ENCODE measurements at regions not wholly inside any gene's neighbourhood (a gene's known extent, or its start where the extent isn't known, plus 50 kb on each side); places are given as distances from the start of the nearest gene placed in this dataset.

- TF ChIP-seq CTCF (IDR thresholded peaks at IDR 0.05; ENCODE audit: control insufficient read depth, extremely low read depth, insufficient read depth): no peak
- H3K4me3 ChIP-seq (ENCODE audit: low read depth, low read length): no peak overlapping the region
- no peak for DNase-seq (ENCODE audit: low read depth)
Observed at GRCh38 chr9:87111010-87111409, 163.7 kb upstream of the GAS1 start.

- no peak for TF ChIP-seq CTCF (IDR thresholded peaks at IDR 0.05; ENCODE audit: control insufficient read depth, extremely low read depth, insufficient read depth)
- DNase-seq (ENCODE audit: low read depth): no peak
- no peak overlapping the region for H3K4me3 ChIP-seq (ENCODE audit: low read depth, low read length)
Observed at GRCh38 chr9:87112656-87113055, 165.3 kb upstream of the GAS1 start.

GRCh38 chr9:87113874-87114273 lies 166.6 kb upstream of the GAS1 start:
- TF ChIP-seq CTCF (IDR thresholded peaks at IDR 0.05; ENCODE audit: control insufficient read depth, extremely low read depth, insufficient read depth): peak; percentile 37
- no peak overlapping the region for H3K4me3 ChIP-seq (ENCODE audit: low read depth, low read length)
- no peak for DNase-seq (ENCODE audit: low read depth)

GRCh38 chr9:87115785-87116184 lies 168.5 kb upstream of the GAS1 start:
- DNase-seq (ENCODE audit: low read depth): no peak
- no peak overlapping the region for H3K4me3 ChIP-seq (ENCODE audit: low read depth, low read length)
- TF ChIP-seq CTCF (IDR thresholded peaks at IDR 0.05; ENCODE audit: control insufficient read depth, extremely low read depth, insufficient read depth): no peak

GRCh38 chr9:87116492-87116891 lies 169.2 kb upstream of the GAS1 start:
- no peak for DNase-seq (ENCODE audit: low read depth)
- no peak overlapping the region for H3K4me3 ChIP-seq (ENCODE audit: low read depth, low read length)
- no peak for TF ChIP-seq CTCF (IDR thresholded peaks at IDR 0.05; ENCODE audit: control insufficient read depth, extremely low read depth, insufficient read depth)

- no peak for DNase-seq (ENCODE audit: low read depth)
Observed at GRCh38 chr9:87118594-87118993, 171.3 kb upstream of the GAS1 start.

More at GRCh38 chr9:87118594-87118993, 171.3 kb upstream of the GAS1 start:
- no peak for TF ChIP-seq CTCF (IDR thresholded peaks at IDR 0.05; ENCODE audit: control insufficient read depth, extremely low read depth, insufficient read depth)
- H3K4me3 ChIP-seq (ENCODE audit: low read depth, low read length): no peak overlapping the region
